SK-N-SH treated with all-trans-retinoic acid at 6 μM for 48 hours (cell line): ENCODE measurements at regions not wholly inside any gene's neighbourhood (a gene's known extent, or its start where the extent isn't known, plus 50 kb on each side); places are given as distances from the start of the nearest gene placed in this dataset.

Experiments used
- ARNTL ChIP-seq: fragments of 450-650 bp; formaldehyde crosslinking; IDR thresholded peaks from 2 replicates; pipeline ENCODE4 v1.5.0; 2020; ENCODE audit warnings: low read depth, mild to moderate bottlenecking, moderate library complexity, borderline replicate concordance
- ESRRG ChIP-seq: fragments of 250-450 bp; sonication (Bioruptor Pico); IDR thresholded peaks from 2 replicates; pipeline ENCODE4 v1.6.1; 2021; ENCODE audit warnings: mild to moderate bottlenecking
- TCF4 ChIP-seq: fragments of 250-450 bp; sonication (Bioruptor Pico); IDR thresholded peaks from 2 replicates; pipeline ENCODE4 v1.8.0; 2021; ENCODE audit warnings: mild to moderate bottlenecking, moderate library complexity, borderline replicate concordance
- TOX ChIP-seq: fragments of 250-450 bp; sonication (Bioruptor Pico); IDR thresholded peaks from 2 replicates; pipeline ENCODE4 v1.8.0; 2021; ENCODE audit warnings: mild to moderate bottlenecking, moderate library complexity, borderline replicate concordance
- ZFP30 ChIP-seq: fragments of 450-650 bp; formaldehyde crosslinking; IDR thresholded peaks from 2 replicates; pipeline ENCODE4 v1.5.0; 2022; ENCODE audit warnings: mild to moderate bottlenecking, moderate library complexity
- ZNF565 ChIP-seq: fragments of 450-650 bp; formaldehyde crosslinking; conservative IDR thresholded peaks from 2 replicates; pipeline ENCODE4 v1.5.0; 2020; ENCODE audit warnings: low read depth, mild to moderate bottlenecking, moderate library complexity

DNA sequence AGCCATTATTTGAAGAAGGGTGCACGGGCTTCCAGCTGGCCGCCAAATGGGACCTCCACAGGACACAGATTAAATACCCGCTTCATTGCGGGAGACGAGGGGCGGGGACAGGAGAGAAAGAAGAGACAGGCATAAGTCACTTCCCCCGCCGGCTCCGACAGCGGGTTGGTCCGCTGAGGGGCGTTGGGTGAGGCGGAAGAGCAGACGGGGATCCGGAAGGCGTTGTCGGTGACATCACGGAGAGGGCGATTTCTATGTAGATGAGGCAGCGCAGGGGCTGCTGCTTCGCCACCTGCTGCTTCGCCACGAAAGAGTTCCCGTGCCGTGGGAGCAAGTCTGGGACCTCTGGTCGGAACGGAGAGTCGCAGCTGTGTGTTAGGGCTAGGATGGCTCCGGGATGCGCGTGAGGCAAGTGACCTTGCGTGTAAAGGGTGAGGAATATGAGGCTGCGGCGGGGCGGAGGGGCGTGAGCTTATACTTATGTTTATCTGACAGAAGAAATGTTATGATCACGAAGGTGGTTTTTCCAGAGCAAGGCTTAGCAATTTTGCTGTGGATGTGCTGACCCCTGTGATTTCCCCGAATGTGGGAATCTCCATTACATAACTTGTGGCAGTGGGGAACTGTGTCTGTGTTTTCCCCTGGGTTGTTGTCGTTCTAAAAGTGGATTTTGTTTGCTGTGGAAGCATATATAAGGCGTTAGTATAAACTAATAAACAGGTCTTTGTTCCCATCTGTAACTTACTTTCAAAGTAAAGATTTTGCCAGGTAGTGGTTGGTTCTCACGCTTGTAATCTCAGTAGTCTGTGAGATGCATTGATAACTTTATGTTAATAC, 52.9 kb downstream of the PPIAL4C start:
- TF ChIP-seq TCF4 (CRISPR knock-in tag) (peak; percentile 52; the same call in 1 of the 2 replicates), ZNF565 (0 out of 2 replicates have a peak, but pooled peaks have one; percentile 63), ESRRG (CRISPR knock-in tag) (peak; percentile 99), ARNTL (CRISPR knock-in tag) (peak; percentile 94), ZFP30 (CRISPR knock-in tag) (peak; percentile 66), TOX (CRISPR knock-in tag) (peak; percentile 99)
